ENCODE measurements at regions not wholly inside any gene's neighbourhood (a gene's known extent, or its start where the extent isn't known, plus 50 kb on each side); places are given as distances from the start of the nearest gene placed in this dataset.

GRCh38 chr14:86521843-86522242 lies 991.9 kb downstream of the FLRT2 start:
- ChIA-PET CTCF (no interaction called here), POLR2A (no interaction called here)
- Histone ChIP-seq H3K36me3 (ENCODE audit: control insufficient read depth in 4 of 4, insufficient read depth in 4 of 4, low read length in 3 of 4) (no peaks in the 10 kb centered on the region), H3K27me3 (replicated peaks in 2 of 5; ENCODE audit: control insufficient read depth in 4 of 5, insufficient read depth in 5 of 5, low read length in 4 of 5) (no peaks in the 10 kb centered on the region), H3K4me3 (ENCODE audit: control insufficient read depth in 1 of 7, extremely low read depth in 1 of 7, insufficient read depth in 4 of 7, low read depth in 2 of 7, low read length in 6 of 7) (no peak overlapping the region), H3K9me3 (ENCODE audit: control extremely low read depth in 1 of 5, control insufficient read depth in 4 of 5, insufficient read depth in 2 of 5, low read depth in 1 of 5, low read length in 4 of 5) (no peaks in the 10 kb centered on the region), H3K4me1 (ENCODE audit: control extremely low read depth in 1 of 4, control insufficient read depth in 4 of 4, insufficient read depth in 4 of 4, low read length in 3 of 4) (no peaks in the 10 kb centered on the region), H3K27ac (ENCODE audit: insufficient read depth in 1 of 2, low read depth in 1 of 2, low read length in 2 of 2, poor library complexity in 1 of 2, severe bottlenecking in 2 of 2) (no peak overlapping the region)
- 100% methylated on average over 1 of the region's 1 CpG for WGBS (ENCODE audit: insufficient coverage)
- no peak for DNase-seq

GRCh38 chr14:86521031-86521730 lies 991.2 kb downstream of the FLRT2 start:
- POLR2A ChIA-PET, result no interaction called here
- no peak overlapping the region for H3K4me3 ChIP-seq (ENCODE audit: control insufficient read depth in 1 of 7, extremely low read depth in 1 of 7, insufficient read depth in 4 of 7, low read depth in 2 of 7, low read length in 6 of 7)

GRCh38 chr14:86518298-86518697 lies 988.4 kb downstream of the FLRT2 start:
- no peak for DNase-seq
- Histone ChIP-seq H3K4me3 (ENCODE audit: control insufficient read depth in 1 of 7, extremely low read depth in 1 of 7, insufficient read depth in 4 of 7, low read depth in 2 of 7, low read length in 6 of 7) (no peak overlapping the region), H3K36me3 (ENCODE audit: control insufficient read depth in 4 of 4, insufficient read depth in 4 of 4, low read length in 3 of 4) (no peaks in the 10 kb centered on the region), H3K9me3 (ENCODE audit: control extremely low read depth in 1 of 5, control insufficient read depth in 4 of 5, insufficient read depth in 2 of 5, low read depth in 1 of 5, low read length in 4 of 5) (no peaks in the 10 kb centered on the region), H3K4me1 (ENCODE audit: control extremely low read depth in 1 of 4, control insufficient read depth in 4 of 4, insufficient read depth in 4 of 4, low read length in 3 of 4) (no peaks in the 10 kb centered on the region), H3K27ac (ENCODE audit: insufficient read depth in 1 of 2, low read depth in 1 of 2, low read length in 2 of 2, poor library complexity in 1 of 2, severe bottlenecking in 2 of 2) (no peak overlapping the region), H3K27me3 (replicated peaks in 2 of 5; ENCODE audit: control insufficient read depth in 4 of 5, insufficient read depth in 5 of 5, low read length in 4 of 5) (no peaks in the 10 kb centered on the region)
- WGBS (ENCODE audit: insufficient coverage), result no CpG with 5 or more reads among the region's 2 CpGs
- ChIA-PET CTCF (interaction anchor here (1.7 kb wide), 1 partner anchor 10 kb away, joined by 4 read pairs; no protein-coding TSS in a partner anchor), POLR2A (no interaction called here)

More at GRCh38 chr14:86521031-86521730, 991.2 kb downstream of the FLRT2 start:
- WGBS (ENCODE audit: insufficient coverage), result 93% methylated on average over 2 of the region's 6 CpGs
- H3K36me3 ChIP-seq (ENCODE audit: control insufficient read depth in 4 of 4, insufficient read depth in 4 of 4, low read length in 3 of 4), result no peaks in the 10 kb centered on the region
- no peak for DNase-seq
- no peaks in the 10 kb centered on the region for H3K4me1 ChIP-seq (ENCODE audit: control extremely low read depth in 1 of 4, control insufficient read depth in 4 of 4, insufficient read depth in 4 of 4, low read length in 3 of 4)
- CTCF ChIA-PET, result no interaction called here
- no peaks in the 10 kb centered on the region for H3K9me3 ChIP-seq (ENCODE audit: control extremely low read depth in 1 of 5, control insufficient read depth in 4 of 5, insufficient read depth in 2 of 5, low read depth in 1 of 5, low read length in 4 of 5)
- H3K27ac ChIP-seq (ENCODE audit: insufficient read depth in 1 of 2, low read depth in 1 of 2, low read length in 2 of 2, poor library complexity in 1 of 2, severe bottlenecking in 2 of 2), result no peak overlapping the region
- H3K27me3 ChIP-seq (replicated peaks in 2 of 5; ENCODE audit: control insufficient read depth in 4 of 5, insufficient read depth in 5 of 5, low read length in 4 of 5), result no peaks in the 10 kb centered on the region

- DNase-seq, result no peak
- Histone ChIP-seq H3K36me3 (ENCODE audit: control insufficient read depth in 4 of 4, insufficient read depth in 4 of 4, low read length in 3 of 4) (no peaks in the 10 kb centered on the region), H3K27me3 (replicated peaks in 2 of 5; ENCODE audit: control insufficient read depth in 4 of 5, insufficient read depth in 5 of 5, low read length in 4 of 5) (no peaks in the 10 kb centered on the region), H3K4me3 (ENCODE audit: control insufficient read depth in 1 of 7, extremely low read depth in 1 of 7, insufficient read depth in 4 of 7, low read depth in 2 of 7, low read length in 6 of 7) (no peak overlapping the region), H3K4me1 (ENCODE audit: control extremely low read depth in 1 of 4, control insufficient read depth in 4 of 4, insufficient read depth in 4 of 4, low read length in 3 of 4) (no peaks in the 10 kb centered on the region), H3K27ac (ENCODE audit: insufficient read depth in 1 of 2, low read depth in 1 of 2, low read length in 2 of 2, poor library complexity in 1 of 2, severe bottlenecking in 2 of 2) (no peak overlapping the region), H3K9me3 (ENCODE audit: control extremely low read depth in 1 of 5, control insufficient read depth in 4 of 5, insufficient read depth in 2 of 5, low read depth in 1 of 5, low read length in 4 of 5) (no peaks in the 10 kb centered on the region)
- WGBS (ENCODE audit: insufficient coverage), result 100% methylated on average over 1 of the region's 2 CpGs
- CTCF ChIA-PET, result no interaction called here
- POLR2A ChIA-PET, result no interaction called here
Observed at GRCh38 chr14:86515195-86515594, 985.3 kb downstream of the FLRT2 start.

GRCh38 chr14:86513564-86513963 lies 983.6 kb downstream of the FLRT2 start:
- ChIA-PET POLR2A (no interaction called here), CTCF (no interaction called here)
- Histone ChIP-seq H3K27ac (ENCODE audit: insufficient read depth in 1 of 2, low read depth in 1 of 2, low read length in 2 of 2, poor library complexity in 1 of 2, severe bottlenecking in 2 of 2) (no peak overlapping the region), H3K4me1 (ENCODE audit: control extremely low read depth in 1 of 4, control insufficient read depth in 4 of 4, insufficient read depth in 4 of 4, low read length in 3 of 4) (no peaks in the 10 kb centered on the region), H3K36me3 (ENCODE audit: control insufficient read depth in 4 of 4, insufficient read depth in 4 of 4, low read length in 3 of 4) (no peaks in the 10 kb centered on the region), H3K9me3 (ENCODE audit: control extremely low read depth in 1 of 5, control insufficient read depth in 4 of 5, insufficient read depth in 2 of 5, low read depth in 1 of 5, low read length in 4 of 5) (no peaks in the 10 kb centered on the region), H3K27me3 (replicated peaks in 2 of 5; ENCODE audit: control insufficient read depth in 4 of 5, insufficient read depth in 5 of 5, low read length in 4 of 5) (no peaks in the 10 kb centered on the region), H3K4me3 (ENCODE audit: control insufficient read depth in 1 of 7, extremely low read depth in 1 of 7, insufficient read depth in 4 of 7, low read depth in 2 of 7, low read length in 6 of 7) (no peak overlapping the region)
- WGBS (ENCODE audit: insufficient coverage), result 0% methylated on average over 1 of the region's 3 CpGs
- DNase-seq, result no peak

- POLR2A ChIA-PET, result no interaction called here
- CTCF ChIA-PET, result no interaction called here
- H3K9me3 ChIP-seq (ENCODE audit: control extremely low read depth in 1 of 5, control insufficient read depth in 4 of 5, insufficient read depth in 2 of 5, low read depth in 1 of 5, low read length in 4 of 5), result no peaks in the 10 kb centered on the region
- no peaks in the 10 kb centered on the region for H3K27me3 ChIP-seq (replicated peaks in 2 of 5; ENCODE audit: control insufficient read depth in 4 of 5, insufficient read depth in 5 of 5, low read length in 4 of 5)
- no peak for DNase-seq
- no peaks in the 10 kb centered on the region for H3K4me1 ChIP-seq (ENCODE audit: control extremely low read depth in 1 of 4, control insufficient read depth in 4 of 4, insufficient read depth in 4 of 4, low read length in 3 of 4)
- H3K4me3 ChIP-seq (ENCODE audit: control insufficient read depth in 1 of 7, extremely low read depth in 1 of 7, insufficient read depth in 4 of 7, low read depth in 2 of 7, low read length in 6 of 7), result no peak overlapping the region
- no peak overlapping the region for H3K27ac ChIP-seq (ENCODE audit: insufficient read depth in 1 of 2, low read depth in 1 of 2, low read length in 2 of 2, poor library complexity in 1 of 2, severe bottlenecking in 2 of 2)
- WGBS (ENCODE audit: insufficient coverage), result 33% methylated on average over 1 of the region's 4 CpGs
- H3K36me3 ChIP-seq (ENCODE audit: control insufficient read depth in 4 of 4, insufficient read depth in 4 of 4, low read length in 3 of 4), result no peaks in the 10 kb centered on the region
Observed at GRCh38 chr14:86513056-86513455, 983.1 kb downstream of the FLRT2 start.

- DNase-seq, result no peak
- Histone ChIP-seq H3K4me1 (ENCODE audit: control extremely low read depth in 1 of 4, control insufficient read depth in 4 of 4, insufficient read depth in 4 of 4, low read length in 3 of 4) (no peaks in the 10 kb centered on the region), H3K27me3 (replicated peaks in 2 of 5; ENCODE audit: control insufficient read depth in 4 of 5, insufficient read depth in 5 of 5, low read length in 4 of 5) (no peaks in the 10 kb centered on the region), H3K36me3 (ENCODE audit: control insufficient read depth in 4 of 4, insufficient read depth in 4 of 4, low read length in 3 of 4) (no peaks in the 10 kb centered on the region), H3K4me3 (ENCODE audit: control insufficient read depth in 1 of 7, extremely low read depth in 1 of 7, insufficient read depth in 4 of 7, low read depth in 2 of 7, low read length in 6 of 7) (no peak overlapping the region), H3K27ac (ENCODE audit: insufficient read depth in 1 of 2, low read depth in 1 of 2, low read length in 2 of 2, poor library complexity in 1 of 2, severe bottlenecking in 2 of 2) (no peak overlapping the region), H3K9me3 (ENCODE audit: control extremely low read depth in 1 of 5, control insufficient read depth in 4 of 5, insufficient read depth in 2 of 5, low read depth in 1 of 5, low read length in 4 of 5) (no peaks in the 10 kb centered on the region)
- POLR2A ChIA-PET, result no interaction called here
- WGBS (ENCODE audit: insufficient coverage), result no CpG with 5 or more reads among the region's 5 CpGs
- CTCF ChIA-PET, result no interaction called here
Observed at GRCh38 chr14:86510491-86510890, 980.5 kb downstream of the FLRT2 start.

All from common myeloid progenitor, CD34-positive (primary cell).